ENCODE measurements at regions not wholly inside any gene's neighbourhood (a gene's known extent, or its start where the extent isn't known, plus 50 kb on each side); places are given as distances from the start of the nearest gene placed in this dataset.

GRCh38 chr22:49369726-49370626 is 457.7 kb downstream of the BRD1 start (continued):
- no peak for TF ChIP-seq PRDM10 (tag by site-specific recombination; IDR thresholded peaks at IDR 0.05)
- no peak for TF ChIP-seq ZNF24 (tag by site-specific recombination; IDR thresholded peaks at IDR 0.05)
- no peak for TF ChIP-seq ZNF148 (tag by site-specific recombination; IDR thresholded peaks at IDR 0.05; ENCODE audit: borderline replicate concordance)
- no peak for TF ChIP-seq ZNF18 (tag by site-specific recombination; IDR thresholded peaks at IDR 0.05)
- TF ChIP-seq ZNF596 (tag by site-specific recombination; IDR thresholded peaks at IDR 0.05): no peak
- no peak for TF ChIP-seq ZNF639 (tag by site-specific recombination; IDR thresholded peaks at IDR 0.05)

- POLR2A ChIA-PET: no interaction called here
- H3K9me3 ChIP-seq (ENCODE audit: control insufficient read depth, insufficient read depth, low read depth, low read length): no peaks in the 10 kb centered on the region
- no peak overlapping the region for H3K27ac ChIP-seq (ENCODE audit: extremely low read depth, low read depth, low read length)
- CTCF ChIA-PET: interaction anchor here (0.7 kb wide), 1 partner anchor 34 kb away, joined by 3 read pairs; no protein-coding TSS in a partner anchor
- H3K36me3 ChIP-seq (ENCODE audit: control insufficient read depth in 2 of 2, insufficient read depth in 1 of 2, low read length in 2 of 2): no peaks in the 10 kb centered on the region
- peak overlapping the region; percentile 16 for H3K4me3 ChIP-seq (ENCODE audit: low read depth, low read length)
- no peaks in the 10 kb centered on the region for H3K4me1 ChIP-seq (ENCODE audit: control insufficient read depth, insufficient read depth, low read length)
- TF ChIP-seq ZNF600 (tag by site-specific recombination; IDR thresholded peaks at IDR 0.05): peak; percentile 42; the same call in 1 of the 2 replicates
- peak; percentile 84 for TF ChIP-seq ZBTB17 (tag by site-specific recombination; IDR thresholded peaks at IDR 0.05)
- TF ChIP-seq ZEB2 (tag by site-specific recombination; IDR thresholded peaks at IDR 0.05): 0 out of 2 replicates have a peak, but pooled peaks have one; percentile 20
- peak; percentile 55 for TF ChIP-seq OSR2 (tag by site-specific recombination; IDR thresholded peaks at IDR 0.05)
- TF ChIP-seq REST (tag by site-specific recombination; IDR thresholded peaks at IDR 0.05): no peak
- TF ChIP-seq KLF7 (tag by site-specific recombination; IDR thresholded peaks at IDR 0.05; ENCODE audit: borderline replicate concordance): peak; percentile 56; the same call in 1 of the 2 replicates
- TF ChIP-seq ZNF112 (tag by site-specific recombination; IDR thresholded peaks at IDR 0.05): no peak
- TF ChIP-seq ZIC2 (tag by site-specific recombination; IDR thresholded peaks at IDR 0.05): peak; percentile 93
- peak; percentile 91 for TF ChIP-seq ZFHX2 (tag by site-specific recombination; conservative IDR thresholded peaks at IDR 0.05)
- no peak for TF ChIP-seq ZBTB49 (tag by site-specific recombination; IDR thresholded peaks at IDR 0.05; ENCODE audit: low read depth)
- TF ChIP-seq ZNF416 (tag by site-specific recombination; IDR thresholded peaks at IDR 0.05): no peak
- no peak for TF ChIP-seq ZNF292 (tag by site-specific recombination; IDR thresholded peaks at IDR 0.05; ENCODE audit: borderline replicate concordance, low read depth)
Observed at GRCh38 chr22:49368976-49369725, 458.5 kb downstream of the BRD1 start.
